ENCODE measurements at regions not wholly inside any gene's neighbourhood (a gene's known extent, or its start where the extent isn't known, plus 50 kb on each side); places are given as distances from the start of the nearest gene placed in this dataset.
A peak's percentile ranks its signal among the peaks of the same experiment; 100 is the strongest.

- H3T11ph ChIP-seq (ENCODE audit: low read length), result no peak overlapping the region
- Mint-ChIP-seq H3K27ac (peak overlapping the region in 1 of 3 experiments; percentile 30; a peak in 2 of 7 replicates), H3K27me3 (ENCODE audit: low read depth) (no peaks in the 10 kb centered on the region), H3K4me3 (no peak overlapping the region), H3K36me3 (ENCODE audit: insufficient read depth in 1 of 3, low read depth in 3 of 3) (no peaks in the 10 kb centered on the region; a peak in 1 of 7 replicates), H3K4me1 (peaks cover 14 to 15% of the 10 kb centered on the region in 2 experiments), H3K9me3 (peaks cover 0 to 2% of the 10 kb centered on the region in 2 experiments; a peak in 1 of 5 replicates)
- no peaks in the 10 kb centered on the region for H3K9me3 ChIP-seq (ENCODE audit: control insufficient read depth, low read depth, low read length)
- no peak overlapping the region for H3K4me2 ChIP-seq (ENCODE audit: insufficient read depth, insufficient read length, low read length)
- no peak overlapping the region for H4K8ac ChIP-seq (replicated peaks; ENCODE audit: insufficient read length, low read depth, low read length)
- H2BK15ac ChIP-seq (ENCODE audit: low read depth, low read length), result no peak overlapping the region
- H2BK5ac ChIP-seq (ENCODE audit: insufficient read length, low read length), result no peak overlapping the region
- no peak overlapping the region for H3K9ac ChIP-seq (ENCODE audit: extremely low read depth, insufficient read length, low read length)
- no peak overlapping the region for H4K5ac ChIP-seq (ENCODE audit: insufficient read length, low read depth, low read length)
- H4K91ac ChIP-seq (ENCODE audit: insufficient read length, low read depth, low read length), result no peak overlapping the region
- no peak overlapping the region for H3K14ac ChIP-seq (ENCODE audit: insufficient read depth, low read length)
- no peak overlapping the region for H3K56ac ChIP-seq (ENCODE audit: insufficient read length, low read depth, low read length)
- TF ChIP-seq CTCF (conservative IDR thresholded peaks at IDR 0.05), result no peak
- H2BK20ac ChIP-seq (ENCODE audit: low read depth, low read length, poor library complexity, severe bottlenecking), result no peak overlapping the region
- no peak overlapping the region for H3K4ac ChIP-seq (ENCODE audit: low read depth, low read length)
- no peaks in the 10 kb centered on the region for H3K79me1 ChIP-seq (ENCODE audit: insufficient read depth, low read depth, low read length, poor library complexity, severe bottlenecking)
- no peak overlapping the region for H3K27ac ChIP-seq (ENCODE audit: insufficient read length, low read depth, low read length)
- H3K18ac ChIP-seq (ENCODE audit: insufficient read length, low read depth, low read length), result no peak overlapping the region
- H3K27me3 ChIP-seq (ENCODE audit: insufficient read depth, low read length), result no peaks in the 10 kb centered on the region
- H4K20me1 ChIP-seq (ENCODE audit: control insufficient read depth, insufficient read depth, insufficient read length), result no peaks in the 10 kb centered on the region
- no peak overlapping the region for H2BK120ac ChIP-seq (ENCODE audit: low read depth, low read length, poor library complexity, severe bottlenecking)
- no peaks in the 10 kb centered on the region for H3K23me2 ChIP-seq (ENCODE audit: insufficient read length, low read depth, low read length, poor library complexity, severe bottlenecking)
- H2AK5ac ChIP-seq (ENCODE audit: insufficient read length, low read length), result no peak overlapping the region
- H3K23ac ChIP-seq (ENCODE audit: insufficient read length, low read depth, low read length), result no peak overlapping the region
- H2AFZ ChIP-seq (ENCODE audit: low read length), result no peak overlapping the region
- H3K4me1 ChIP-seq (ENCODE audit: insufficient read depth, low read length), result no peaks in the 10 kb centered on the region
- no peak overlapping the region for H2BK12ac ChIP-seq (ENCODE audit: insufficient read length, low read depth, low read length)
- no peak for DNase-seq
- no peaks in the 10 kb centered on the region for H3K79me2 ChIP-seq (ENCODE audit: insufficient read depth, low read length)
These were observed 286.1 kb upstream of the CNTN5 start for GRCh38 chr11:98734686-98735085.
